ENCODE measurements at regions not wholly inside any gene's neighbourhood (a gene's known extent, or its start where the extent isn't known, plus 50 kb on each side); places are given as distances from the start of the nearest gene placed in this dataset.

DNA sequence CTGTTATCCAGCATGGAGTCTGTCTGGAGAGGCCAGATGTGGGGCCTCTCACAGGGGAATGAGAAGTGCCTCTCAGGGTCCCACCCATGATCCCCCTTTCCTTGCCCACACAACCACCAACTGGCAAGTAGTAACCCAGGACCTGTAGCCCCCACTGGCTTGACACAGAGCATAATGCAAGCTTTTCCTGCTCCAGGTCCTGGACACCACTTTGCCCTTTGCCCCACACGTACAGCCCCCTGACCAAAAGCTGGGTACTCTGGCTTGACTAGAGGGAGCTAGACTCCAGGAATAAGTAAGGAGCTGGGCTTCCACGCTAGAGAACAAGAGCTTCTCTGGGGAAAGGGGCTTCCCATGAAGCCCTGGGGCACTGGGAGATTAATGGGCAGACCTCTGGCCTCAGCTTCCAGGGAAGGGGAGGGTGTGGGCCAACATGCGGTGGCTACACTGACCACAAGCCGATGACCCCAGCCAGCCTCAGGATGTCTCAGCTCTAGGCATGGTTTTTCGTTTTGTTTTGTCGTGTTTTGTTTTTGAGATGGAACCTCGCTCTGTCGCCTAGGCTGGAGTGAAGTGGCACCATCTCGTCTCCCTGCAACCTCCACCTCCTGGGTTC is 109.5 kb downstream of the C9orf50 start:
- no peak for DNase-seq (ENCODE audit: low read depth, low spot score)

DNA sequence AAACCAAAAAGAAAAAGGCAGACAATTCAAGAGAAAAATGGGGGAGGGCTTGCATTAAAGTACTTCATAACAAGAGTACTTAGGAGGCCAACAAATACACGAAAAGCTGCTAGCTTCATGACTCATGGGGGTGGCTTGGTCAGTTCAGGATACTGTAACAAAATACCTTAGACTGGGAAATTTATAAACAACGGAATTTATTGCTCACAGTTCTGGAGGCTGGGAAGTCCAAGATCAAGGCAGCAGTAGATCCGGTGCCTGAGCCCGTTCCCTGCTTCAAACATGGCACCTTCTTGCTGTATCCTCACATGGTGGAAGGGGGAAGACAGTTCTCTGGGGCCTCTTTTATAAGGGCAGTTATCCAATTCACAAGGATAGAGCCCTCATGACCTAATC is 111.4 kb downstream of the C9orf50 start:
- DNase-seq (ENCODE audit: low read depth, low spot score): no peak
- H3K4me3 ChIP-seq (ENCODE audit: low read length): no peak overlapping the region

More for the DNA sequence above, 109.5 kb downstream of the C9orf50 start:
- H3K4me3 ChIP-seq (ENCODE audit: low read length): no peak overlapping the region

DNA sequence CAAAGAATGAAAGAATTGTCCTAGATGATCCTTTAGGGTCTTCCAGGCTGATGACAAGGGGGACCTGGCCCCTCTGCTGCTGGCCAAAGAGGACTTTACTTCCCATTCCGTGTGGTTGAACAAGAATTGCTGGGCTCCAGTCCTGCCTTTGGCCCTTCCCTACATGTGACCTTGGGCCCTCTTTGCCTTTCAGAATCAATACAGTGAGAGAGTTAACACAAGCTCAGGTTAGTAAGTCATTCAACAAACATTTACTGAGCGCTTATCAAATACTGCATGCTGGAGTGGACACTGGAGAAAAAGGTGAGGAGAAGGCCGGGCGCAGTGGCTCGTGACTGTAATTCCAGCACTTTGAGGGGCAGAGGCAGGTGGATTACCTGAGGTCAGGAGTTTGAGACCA is 113.1 kb downstream of the C9orf50 start:
- no peak for DNase-seq (ENCODE audit: low read depth, low spot score)
- no peak overlapping the region for H3K4me3 ChIP-seq (ENCODE audit: low read length)

DNA sequence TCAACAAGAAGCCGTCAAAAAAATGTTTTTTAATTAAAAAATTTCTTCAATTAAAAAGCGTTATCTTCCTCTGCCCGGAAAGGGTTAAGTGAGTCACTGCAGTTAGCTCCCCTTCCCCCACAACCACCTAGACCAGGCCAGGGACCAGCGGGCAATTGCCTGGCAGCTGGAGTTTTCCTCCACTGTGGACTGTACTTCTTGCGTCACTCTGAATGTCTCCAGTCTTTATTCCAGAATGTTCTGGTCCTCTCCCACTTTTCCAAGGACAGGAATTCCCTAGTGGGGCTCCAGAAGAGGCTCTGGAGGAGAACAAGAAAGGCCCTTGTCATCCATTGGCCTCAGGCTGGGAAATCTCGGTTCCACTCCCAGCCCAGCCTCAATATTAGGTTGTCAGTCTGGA is 114.0 kb downstream of the C9orf50 start:
- DNase-seq (ENCODE audit: low read depth, low spot score): no peak
- no peak overlapping the region for H3K4me3 ChIP-seq (ENCODE audit: low read length)

DNA sequence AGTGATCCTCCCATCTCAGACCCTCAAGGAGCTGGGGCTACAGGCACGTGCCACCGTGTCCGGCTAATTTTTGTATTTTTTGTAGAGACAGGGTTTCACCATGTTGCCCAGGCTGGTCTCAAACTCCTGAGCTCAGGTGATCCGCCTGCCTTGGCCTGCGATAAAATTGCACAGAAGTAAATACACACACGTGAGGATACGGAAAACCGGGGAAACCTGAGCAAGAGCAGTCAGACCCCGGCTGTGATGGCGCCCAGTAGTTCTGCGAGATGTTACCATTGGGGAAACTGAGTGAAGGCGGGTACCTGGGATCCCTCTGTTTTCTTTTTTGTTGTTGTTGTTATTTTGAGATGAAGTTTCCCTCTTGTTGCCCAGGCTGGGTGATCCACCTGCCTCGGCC is 114.9 kb downstream of the C9orf50 start:
- no peak for DNase-seq (ENCODE audit: low read depth, low spot score)
- no peak overlapping the region for H3K4me3 ChIP-seq (ENCODE audit: low read length)

DNA sequence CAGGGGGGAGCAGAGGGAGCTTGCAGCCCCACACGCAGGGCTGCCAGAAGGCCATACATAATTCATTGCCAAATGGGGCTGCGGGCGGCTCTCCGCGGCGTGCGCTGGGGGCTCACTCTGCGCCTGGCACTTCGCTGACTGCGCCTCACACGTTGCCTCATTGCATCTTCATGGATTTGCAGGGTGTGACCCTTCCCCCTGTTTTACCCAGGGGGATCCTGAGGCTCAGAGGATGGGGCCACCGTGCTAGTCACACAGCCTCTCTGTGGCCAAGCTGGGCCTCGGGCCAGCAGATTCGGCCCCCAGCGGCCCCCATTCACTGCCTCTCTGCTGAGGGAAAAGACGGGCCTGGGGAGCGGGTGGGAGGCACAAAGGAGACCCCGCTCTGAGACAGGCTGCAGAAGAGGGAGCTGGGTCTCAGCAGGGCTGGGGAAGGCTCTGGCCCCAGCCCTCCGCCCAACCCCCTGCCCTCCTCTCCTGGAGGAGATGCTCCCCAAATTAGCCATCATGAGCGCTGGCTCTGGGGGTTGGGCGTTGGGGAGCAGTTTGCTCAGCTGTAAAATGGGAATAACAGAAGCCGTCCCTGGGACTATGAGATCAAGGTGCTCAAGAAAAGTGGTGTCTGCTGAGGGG is 115.5 kb downstream of the C9orf50 start:
- DNase-seq (ENCODE audit: low read depth, low spot score): no peak
- H3K4me3 ChIP-seq (ENCODE audit: low read length): no peak overlapping the region

DNA sequence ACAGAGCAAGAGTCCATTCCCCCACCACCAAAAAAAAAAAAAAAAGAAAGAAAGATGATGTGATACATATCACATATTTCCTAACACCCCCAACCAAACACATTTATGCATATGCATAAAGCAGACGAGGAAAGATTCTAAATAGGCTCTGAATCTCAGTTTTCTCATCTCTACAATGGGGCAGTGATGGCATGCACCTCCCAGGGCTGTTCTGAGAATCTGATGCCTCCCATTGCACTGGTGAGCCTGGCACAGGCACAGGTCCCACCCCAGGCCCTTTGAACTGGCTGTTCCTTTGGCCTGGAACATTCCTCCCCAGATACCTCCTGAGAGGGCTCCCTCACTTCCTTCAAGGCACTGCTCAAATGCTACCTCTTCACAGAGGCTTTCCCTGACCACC is 116.5 kb downstream of the C9orf50 start:
- DNase-seq (ENCODE audit: low read depth, low spot score): no peak
- no peak overlapping the region for H3K4me3 ChIP-seq (ENCODE audit: low read length)

DNA sequence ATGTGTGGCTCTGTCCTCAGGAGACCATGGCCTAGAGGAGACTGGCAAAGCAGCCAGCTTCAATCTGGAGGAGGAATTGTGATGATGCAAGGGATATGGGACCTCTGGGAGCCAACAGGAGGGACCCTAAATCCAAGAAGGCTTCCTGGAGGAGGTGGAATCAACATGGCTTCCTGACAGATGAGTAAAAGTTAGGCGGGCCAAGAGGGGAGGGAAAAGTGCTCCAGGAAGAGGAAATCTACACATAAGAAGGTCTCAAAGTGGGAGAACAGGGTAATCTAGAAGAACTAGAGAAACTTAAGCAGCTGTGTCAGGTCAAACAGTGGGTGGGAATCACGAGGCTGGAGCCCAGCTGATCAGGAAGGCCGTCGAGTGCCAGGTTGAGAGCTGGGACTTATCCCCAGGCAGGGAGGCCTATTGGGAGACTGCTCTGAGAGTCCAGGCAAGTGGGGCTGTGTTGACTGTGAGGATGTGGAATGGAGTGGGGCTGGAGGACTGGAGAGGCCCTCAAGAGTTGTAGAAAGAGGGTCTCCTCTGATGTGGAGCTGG is 119.1 kb downstream of the C9orf50 start:
- no peak overlapping the region for H3K4me3 ChIP-seq (ENCODE audit: low read length)
- DNase-seq (ENCODE audit: low read depth, low spot score): no peak

DNA sequence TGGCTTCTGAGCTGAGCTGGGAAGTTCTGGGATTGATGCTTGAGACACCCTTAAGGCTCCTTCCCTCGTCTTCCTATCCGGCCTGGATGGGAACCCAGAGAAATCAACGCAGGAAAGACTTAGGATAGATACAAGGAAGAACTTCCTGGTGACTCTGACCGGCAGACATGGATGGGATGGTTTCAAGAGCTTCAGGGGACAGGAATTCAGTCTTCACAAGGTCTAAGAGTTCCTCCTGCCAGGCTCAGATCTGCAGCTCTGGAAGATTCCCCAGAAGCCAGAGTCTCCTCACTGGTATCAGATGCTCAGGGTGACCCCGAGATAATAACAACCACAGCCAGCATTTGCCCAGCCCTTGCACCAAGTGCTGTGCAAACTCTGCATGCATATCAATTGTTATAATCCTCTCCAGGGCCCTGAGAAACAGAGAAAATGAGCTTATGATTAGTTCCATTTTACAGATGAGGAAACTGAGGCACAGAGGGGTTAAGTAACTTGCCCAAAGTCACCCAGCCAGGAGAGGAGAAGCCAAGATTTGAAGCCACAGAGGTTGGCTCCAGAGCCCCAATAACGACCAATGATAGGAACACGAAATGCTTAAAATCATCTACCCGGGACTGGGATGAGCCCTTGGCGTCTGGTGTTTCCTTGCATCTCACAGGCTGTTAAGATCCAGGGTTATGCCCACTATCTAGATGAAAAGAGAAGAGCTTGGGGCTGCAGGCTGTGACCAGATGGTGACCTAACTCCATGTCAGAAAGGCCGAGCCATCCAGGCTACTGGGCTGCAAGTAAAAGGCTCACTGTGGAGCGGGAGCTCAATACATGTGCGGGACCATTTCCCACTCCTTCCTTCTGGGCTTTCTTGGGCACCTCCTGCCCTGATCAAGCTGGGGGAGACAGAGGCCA is 119.8 kb downstream of the C9orf50 start:
- no peak overlapping the region for H3K4me3 ChIP-seq (ENCODE audit: low read length)
- DNase-seq (ENCODE audit: low read depth, low spot score): no peak

DNA sequence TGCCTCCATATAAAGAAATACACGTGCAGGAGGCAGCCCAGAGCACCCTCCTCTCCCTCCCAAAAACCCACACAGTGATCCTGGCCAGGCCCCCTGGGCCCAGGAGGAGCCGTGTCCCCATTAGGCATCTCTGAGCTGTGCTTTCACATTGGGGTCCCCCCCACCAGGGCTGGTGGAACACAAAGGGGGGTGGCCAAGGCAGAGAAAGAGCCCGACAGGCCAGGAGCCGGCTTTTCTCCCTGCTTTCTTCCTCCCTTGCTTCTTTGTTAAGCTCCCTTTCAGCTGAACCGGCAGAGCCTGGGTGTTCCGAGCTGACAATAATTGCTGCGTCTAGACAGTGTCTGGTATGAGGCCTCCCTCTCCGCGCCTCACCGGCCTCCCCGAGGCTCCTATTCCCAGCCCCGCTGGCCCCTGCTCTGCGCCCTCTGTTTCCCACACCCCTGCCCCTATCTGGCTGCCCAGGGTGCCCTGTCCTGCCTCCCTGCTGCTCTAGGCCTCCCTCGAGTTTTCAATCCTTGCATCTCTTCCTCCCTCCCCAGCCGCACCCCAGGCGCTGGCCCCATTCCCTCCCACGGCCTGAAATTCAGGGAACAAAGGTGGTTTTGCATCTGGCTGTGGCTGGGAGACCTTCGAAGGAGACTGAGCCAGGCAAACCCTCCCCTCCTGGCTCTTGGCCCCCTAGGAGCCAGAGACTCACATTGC is 120.6 kb downstream of the C9orf50 start:
- no peak overlapping the region for H3K4me3 ChIP-seq (ENCODE audit: low read length)
- no peak for DNase-seq (ENCODE audit: low read depth, low spot score)

DNA sequence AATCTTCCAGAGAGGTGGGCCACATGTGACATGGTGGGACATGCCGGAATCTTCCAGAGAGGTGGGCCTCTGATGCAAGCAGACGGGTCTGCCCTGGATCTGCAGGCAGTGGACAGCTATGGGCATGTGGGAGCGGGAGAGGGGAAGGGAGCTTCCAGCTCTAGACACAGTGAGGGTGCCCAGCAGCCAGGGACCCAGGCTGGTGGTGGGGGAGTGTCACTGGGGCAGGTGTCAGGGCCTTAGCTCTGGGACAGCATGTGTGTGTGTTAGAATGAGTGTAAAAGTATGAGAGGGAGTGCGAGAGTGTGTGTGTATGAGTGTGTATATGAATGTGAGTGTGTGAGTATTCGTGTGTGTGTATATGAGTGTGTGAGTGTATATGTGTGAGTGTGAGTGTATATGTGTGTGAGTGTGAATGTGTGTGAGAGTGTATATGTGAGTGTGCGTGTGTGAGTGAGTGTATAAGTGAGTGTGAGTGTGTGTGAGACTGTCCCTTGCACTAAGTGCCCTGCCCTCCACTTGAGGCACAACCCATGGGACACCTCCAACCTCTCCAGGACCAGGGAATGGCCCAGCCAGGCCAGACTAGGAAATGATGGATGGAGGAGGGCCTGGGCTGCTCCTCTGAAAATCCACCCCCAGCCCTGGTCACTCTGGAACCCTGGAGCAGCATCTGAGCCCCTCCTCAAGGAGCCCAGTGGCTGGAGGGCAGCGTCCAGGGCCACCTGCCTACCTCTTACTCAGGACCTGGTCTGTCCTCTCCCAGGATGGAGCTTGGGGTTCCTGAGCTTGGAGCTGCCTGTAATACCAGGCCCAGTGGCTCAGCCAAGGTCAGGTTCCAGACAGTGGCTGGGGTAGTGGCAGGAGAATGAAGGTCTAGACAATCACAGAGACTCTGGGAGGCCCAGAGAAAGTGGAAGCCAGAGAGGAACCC is 122.2 kb downstream of the C9orf50 start:
- H3K4me3 ChIP-seq (ENCODE audit: low read length): no peak overlapping the region
- DNase-seq (ENCODE audit: low read depth, low spot score): no peak

DNA sequence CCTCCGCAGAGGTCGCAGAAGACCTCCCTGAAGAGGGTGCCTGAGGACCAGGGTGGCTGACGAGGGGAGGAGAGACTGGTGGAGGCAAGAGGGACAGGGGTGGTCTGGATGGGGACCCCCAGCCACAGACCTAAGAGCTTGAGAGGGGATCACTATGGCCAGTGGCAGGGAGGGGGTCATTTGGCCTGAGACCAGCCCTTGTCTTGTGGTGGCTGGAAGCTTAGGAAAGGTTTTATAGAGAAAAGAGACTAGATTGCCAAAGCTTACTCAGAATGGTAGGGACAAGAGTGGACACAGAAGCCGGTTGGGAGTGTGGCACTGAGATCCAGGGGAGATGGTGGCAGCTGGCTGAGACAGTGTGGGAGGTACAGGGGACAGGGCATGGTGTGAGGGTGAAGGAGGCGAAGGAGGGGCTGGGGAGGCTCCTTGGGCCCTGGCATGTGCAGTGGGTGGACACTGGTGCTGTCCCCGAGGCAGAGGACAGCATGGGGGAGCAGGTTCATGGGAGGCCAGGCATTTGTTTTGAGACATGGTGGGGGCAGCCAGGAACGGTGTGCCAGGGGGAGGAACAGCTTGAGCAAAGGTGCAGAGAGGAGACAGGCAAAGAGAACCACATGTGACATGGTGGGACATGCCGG is 123.0 kb downstream of the C9orf50 start:
- no peak for DNase-seq (ENCODE audit: low read depth, low spot score)
- H3K4me3 ChIP-seq (ENCODE audit: low read length): no peak overlapping the region

DNA sequence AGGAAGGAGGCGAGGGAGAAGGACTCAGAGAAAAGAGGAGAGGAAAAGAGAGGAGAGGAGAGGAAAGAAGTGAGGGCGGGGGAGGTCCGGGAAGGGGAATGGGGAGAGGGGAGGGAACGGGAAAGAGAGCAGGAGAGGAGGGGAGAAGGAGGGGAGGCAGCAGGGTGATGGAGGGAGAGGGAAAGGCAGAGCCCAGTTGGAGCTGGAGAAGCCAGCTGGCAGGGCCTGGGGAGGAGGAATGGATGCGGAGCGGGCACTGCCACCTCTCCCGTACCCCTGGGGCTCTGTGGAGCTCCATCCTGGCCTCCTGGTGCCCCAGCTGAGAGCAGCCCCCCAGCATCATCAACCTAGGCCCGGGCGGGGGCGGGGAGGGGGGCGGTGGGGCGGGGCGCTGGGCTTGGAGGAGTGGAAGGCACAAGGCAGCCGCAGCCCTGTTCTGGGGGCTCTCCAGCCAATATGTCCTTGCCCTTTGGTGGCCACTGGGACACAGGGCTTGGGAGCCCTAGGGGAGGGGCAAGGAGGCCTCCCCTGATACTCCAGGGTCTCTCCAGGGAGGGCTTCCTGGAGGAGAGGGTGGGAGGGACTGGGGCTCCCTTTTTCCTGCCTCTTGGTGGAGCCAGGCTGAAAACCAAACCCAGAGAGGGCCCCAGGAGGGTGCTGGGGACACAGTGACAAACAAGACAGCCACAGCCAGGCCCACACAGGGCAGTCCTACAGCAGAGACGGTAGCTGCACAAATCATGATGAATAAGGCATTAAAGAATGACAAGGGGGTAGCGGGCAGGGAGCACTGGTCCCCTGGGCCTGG is 123.7 kb downstream of the C9orf50 start:
- DNase-seq (ENCODE audit: low read depth, low spot score): no peak

DNA sequence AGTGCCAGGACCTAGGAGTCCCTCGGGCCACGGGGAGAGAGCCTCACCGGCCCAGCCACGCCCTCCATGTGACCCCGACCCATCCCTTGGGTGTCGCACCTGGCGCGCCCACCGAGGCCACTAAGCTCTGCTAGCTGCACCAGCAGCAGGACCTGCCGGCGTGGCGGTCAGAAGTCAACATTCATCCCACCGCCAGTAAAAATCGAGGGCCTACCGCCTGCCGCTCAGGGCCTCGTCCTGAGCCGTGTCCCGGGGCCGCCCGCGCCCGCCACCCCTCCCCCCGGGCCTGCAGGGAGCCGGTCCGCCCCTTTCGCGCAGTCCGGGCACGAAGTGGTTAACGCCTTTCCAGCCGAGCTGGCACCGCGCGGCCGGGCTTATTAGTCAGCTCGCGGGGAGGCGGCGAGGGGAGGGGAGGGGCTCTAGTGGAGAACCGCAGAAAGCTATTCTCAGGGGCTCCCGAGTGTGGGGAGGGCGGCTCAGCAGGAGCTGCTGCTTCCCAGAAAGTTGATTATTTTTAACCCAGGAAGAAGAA is 124.4 kb downstream of the C9orf50 start:
- H3K4me3 ChIP-seq (ENCODE audit: low read length): peak overlapping the region; percentile 54
- peak; percentile 62 for DNase-seq (ENCODE audit: low read depth, low spot score)

More for the DNA sequence above, 123.7 kb downstream of the C9orf50 start:
- H3K4me3 ChIP-seq (ENCODE audit: low read length): no peak overlapping the region

DNA sequence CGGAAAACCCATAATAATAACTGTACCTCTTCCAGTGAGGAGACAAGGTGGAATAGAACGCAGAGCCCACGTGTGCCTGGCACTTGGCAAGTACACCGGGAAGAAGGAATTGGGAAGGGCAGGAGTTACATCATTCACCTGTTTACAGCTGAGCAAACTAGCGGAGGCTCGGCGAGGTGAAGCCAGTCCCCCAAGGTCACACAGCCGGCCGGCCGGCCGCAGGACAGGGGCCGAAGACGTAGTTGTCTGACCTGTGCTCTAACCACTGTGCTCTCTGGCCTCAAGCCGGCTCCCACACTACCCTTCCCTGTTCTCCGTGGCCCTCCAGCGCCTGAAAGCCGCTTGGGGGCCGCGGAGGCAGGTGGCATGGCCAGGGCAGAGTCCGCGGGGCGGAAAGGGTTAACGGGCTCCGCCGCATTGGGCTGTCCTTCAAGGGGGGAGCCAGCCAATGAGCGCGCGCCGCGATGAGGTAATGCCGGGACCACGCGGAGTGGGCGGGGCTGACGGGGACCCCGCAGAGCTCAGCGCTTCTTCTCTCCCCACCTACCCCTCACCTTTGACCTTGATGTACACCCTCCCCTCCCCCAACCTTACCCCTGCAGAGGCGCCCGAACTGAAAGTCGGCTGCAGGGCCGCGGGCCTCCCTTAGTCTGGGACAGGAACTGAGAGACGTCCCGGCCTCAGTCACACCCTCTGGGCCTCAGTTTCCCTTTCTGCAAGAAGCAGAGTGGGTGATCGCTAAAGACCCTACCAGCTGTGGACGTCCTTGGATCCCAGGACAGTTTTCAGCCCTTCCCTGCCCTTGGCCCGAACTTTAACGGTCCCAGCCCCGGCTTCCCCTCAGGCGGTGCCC is 125.1 kb downstream of the C9orf50 start:
- peak; percentile 76 for DNase-seq (ENCODE audit: low read depth, low spot score)
- peak overlapping the region; percentile 54 for H3K4me3 ChIP-seq (ENCODE audit: low read length)

All from Jurkat, Clone E6-1 (cell line).